ENCODE measurements at regions not wholly inside any gene's neighbourhood (a gene's known extent, or its start where the extent isn't known, plus 50 kb on each side); places are given as distances from the start of the nearest gene placed in this dataset.
"Not testable (repeated sequence)": the region's sequence is repeated elsewhere in the genome, so short reads cannot be mapped to it uniquely, and the experiment has no call there.

DNA sequence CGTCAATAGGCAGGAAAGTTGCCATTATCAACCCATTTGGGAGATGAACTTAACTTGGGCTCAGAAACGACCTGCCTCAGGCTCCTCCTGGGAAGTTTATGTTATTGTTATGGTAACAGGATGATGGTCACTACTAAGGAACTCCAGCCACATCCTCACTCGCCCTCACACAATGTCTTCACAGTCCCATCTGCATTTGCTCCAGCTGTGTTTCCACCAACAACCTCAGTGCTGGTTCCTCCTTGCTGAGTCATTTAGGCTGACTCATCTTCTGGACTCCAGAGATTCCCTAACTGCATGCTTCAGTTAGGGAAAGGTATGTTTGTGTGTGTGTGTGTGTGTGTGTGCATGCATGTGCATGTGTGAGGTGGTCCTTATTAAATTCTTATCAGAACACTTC, 293.4 kb upstream of the BOD1L1 start:
- DNase-seq (ENCODE audit: low read depth, low spot score): peak; percentile 92

DNA sequence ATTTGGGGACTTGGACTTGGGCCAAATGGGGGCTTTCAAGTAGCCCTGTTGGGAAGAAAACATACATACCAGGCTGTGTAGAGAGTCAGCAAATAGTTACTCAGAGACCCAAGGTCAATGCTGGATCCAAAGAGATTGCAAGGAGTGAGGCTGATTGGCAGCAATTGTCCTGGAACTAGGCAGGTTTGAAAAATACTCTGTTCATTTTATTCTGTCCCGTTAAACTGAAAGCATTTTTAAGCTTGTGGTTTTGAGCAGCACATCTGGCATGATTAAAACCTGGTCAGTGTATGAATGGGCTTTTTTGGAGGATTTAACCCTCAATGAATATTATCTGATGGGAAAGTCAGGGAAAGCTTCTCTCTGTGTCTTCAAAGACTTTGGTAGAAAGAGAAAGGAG, 294.3 kb upstream of the BOD1L1 start:
- DNase-seq (ENCODE audit: low read depth, low spot score): no peak
- H3K27ac ChIP-seq: peak overlapping the region; percentile 95

More for the DNA sequence above, 293.4 kb upstream of the BOD1L1 start:
- H3K27ac ChIP-seq: peak overlapping the region; percentile 95

DNA sequence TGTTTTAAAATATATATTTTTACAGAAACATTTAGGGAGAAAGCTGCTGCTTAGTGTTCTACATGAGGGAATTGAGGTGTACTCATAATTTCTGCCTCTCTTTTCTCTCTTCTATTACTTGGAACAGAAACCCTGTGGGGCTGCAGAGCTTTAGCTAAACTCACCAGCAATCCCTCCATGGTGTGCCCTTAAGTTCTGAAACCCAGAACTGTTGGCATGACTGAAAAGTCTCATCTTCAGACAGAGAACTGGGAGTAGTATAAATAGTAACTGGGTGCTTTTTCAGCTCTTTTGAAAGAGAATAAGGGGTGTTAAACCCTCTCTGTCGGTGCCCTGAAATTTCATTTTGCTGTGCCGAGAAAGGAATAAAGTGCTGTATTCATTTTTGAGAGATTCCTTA, 294.9 kb upstream of the BOD1L1 start:
- no peak overlapping the region for H3K27ac ChIP-seq
- DNase-seq (ENCODE audit: low read depth, low spot score): no peak

DNA sequence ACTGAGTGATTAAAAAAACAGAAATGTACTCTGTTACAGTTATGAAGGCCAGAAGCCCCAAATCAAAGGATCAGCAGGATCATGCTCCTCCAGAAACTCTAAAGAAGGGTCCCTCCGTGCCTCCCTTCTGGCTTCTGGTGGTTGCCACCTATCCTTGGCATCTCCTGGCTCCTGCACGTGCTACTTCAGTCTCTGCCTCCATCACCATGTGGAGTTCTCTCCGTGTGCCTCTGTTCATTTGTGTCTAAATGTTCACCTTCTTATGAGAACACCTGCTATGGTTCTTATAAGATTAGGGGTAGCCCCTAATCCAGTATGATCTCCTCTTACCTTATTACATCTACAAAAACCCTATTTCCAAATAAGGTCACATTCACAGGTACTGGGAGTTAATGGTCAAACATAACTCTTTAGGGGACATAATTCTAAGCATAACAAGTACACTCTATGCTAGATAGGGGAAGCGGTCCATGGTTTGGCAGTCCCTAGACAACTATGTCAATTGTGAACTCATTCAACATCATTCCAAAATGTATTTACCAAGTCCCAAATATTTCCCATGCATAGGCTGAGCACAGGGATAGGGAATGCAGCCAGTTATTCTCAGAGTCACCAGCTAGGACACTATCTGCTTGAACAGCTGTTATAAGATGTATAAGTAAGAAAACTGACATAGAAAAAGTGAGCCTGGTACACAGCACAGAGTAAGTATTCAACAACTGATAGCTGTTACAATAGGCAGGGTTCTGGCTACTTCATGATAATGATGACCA, 295.5 kb upstream of the BOD1L1 start:
- no peak for DNase-seq (ENCODE audit: low read depth, low spot score)
- H3K27ac ChIP-seq: no peak overlapping the region

DNA sequence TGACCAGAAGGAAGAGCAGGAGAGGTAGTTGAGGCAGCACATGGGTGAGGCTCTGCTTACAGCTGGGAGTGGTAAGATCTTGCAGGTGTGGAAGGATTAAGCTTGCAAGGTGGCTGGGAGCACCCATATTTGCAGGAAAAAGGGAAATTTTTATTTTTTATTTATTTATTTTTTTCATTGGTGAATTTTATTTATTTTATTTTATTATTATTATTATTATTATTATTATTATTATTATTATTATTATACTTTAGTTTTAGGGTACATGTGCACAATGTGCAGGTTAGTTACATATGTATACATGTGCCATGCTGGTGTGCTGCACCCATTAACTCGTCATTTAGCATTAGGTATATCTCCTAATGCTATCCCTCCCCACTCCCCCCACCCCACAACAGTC, 297.4 kb upstream of the BOD1L1 start:
- not testable (repeated sequence) for H3K27ac ChIP-seq; DNase-seq (ENCODE audit: low read depth, low spot score)

DNA sequence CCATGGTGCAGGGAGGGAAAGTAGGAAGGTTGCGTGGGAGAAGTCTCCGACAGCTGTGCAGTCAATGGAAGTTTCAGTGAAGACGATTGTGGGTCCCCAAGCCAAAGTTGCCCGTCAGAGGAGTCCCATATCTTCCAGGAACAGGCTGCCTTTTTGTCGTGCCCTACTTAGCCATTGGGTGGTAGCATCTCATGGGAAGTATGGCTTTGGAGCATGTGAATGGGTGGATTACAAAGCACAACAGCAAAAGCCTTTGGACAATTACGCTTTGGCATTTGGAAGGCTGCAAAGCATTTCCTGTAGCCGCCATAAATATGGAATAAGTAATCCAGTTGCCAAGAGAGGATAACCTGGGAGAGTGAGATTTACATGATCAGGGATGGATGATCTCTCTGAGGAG, 300.7 kb upstream of the BOD1L1 start:
- no peak overlapping the region for H3K27ac ChIP-seq
- no peak for DNase-seq (ENCODE audit: low read depth, low spot score)

DNA sequence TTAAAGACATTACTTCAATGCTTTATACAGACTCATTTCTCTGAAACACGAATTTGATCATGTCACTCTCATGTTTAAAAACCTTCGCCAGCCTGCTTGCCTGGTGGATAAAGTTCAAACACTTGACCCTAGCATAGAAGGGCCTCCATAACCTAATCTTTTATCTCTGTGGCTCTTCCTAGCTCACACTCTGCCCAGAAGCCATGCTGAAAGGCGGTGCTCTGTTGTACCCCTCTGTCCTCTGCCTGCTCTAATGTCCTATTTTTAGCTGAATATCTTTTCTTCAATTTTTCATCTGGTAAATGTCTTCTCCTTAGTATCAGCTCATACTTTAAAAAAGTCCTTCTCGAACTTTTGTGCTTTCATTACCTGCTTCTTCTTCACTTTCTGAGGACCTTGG, 302.6 kb upstream of the BOD1L1 start:
- H3K27ac ChIP-seq: no peak overlapping the region
- DNase-seq (ENCODE audit: low read depth, low spot score): no peak

DNA sequence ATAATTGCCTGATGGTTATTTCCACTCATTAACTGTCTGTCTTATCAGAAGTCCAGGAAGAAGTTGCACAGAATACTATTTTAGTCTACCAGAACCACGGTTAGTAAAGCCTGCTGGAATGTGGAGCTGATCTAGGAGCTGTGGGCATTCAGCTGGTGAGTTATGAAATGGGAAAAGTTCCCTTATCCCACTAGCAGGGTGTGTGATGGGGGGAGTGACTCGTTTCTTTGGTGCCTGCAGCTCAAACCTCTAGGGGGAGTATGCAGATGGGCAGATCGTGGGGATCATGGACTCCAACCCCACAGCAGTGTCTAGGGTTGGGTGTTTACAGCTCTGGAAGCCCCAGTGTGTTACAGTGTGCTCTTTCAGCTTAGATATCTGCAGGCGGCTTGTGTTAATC, 305.7 kb upstream of the BOD1L1 start:
- no peak for DNase-seq (ENCODE audit: low read depth, low spot score)
- H3K27ac ChIP-seq: no peak overlapping the region

DNA sequence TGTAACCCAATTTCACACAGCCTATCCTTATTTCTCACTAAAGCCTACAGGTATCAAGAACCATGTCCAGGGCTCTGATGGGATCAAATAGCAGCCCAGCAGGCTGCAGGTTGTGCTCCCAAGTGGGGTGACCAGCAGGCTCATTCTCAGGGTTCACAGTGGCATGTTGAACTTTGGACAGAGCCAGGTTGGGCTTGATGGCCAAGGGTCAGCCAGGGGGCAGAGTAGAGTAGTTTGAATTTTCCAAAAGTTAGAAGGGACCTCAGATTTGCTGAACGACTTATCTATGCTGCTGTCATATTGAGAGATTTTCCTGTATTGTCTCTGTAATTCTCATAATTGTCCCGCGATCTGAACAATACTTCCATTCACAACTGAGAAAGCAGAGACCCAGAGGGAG, 310.8 kb upstream of the BOD1L1 start:
- no peak for DNase-seq (ENCODE audit: low read depth, low spot score)
- no peak overlapping the region for H3K27ac ChIP-seq

DNA sequence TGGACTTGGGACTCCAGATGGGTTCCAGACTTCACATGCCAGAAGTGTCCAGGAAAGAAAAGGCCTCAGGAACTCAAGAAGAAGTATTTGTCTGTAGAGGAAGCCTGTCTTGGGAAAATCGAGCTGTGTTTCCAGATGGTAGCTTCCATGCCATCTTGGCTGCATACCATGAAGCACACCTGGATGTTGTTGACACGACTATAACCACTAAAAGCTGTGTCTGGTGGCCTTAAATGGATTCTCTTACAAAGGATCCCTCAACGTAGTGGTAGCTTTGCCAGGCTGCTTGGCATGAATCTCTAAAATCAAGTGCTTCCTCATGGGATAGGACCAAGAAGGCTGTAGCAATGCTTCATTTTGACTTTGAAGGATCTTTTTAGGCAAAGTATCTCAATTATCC, 313.4 kb upstream of the BOD1L1 start:
- H3K27ac ChIP-seq: no peak overlapping the region
- DNase-seq (ENCODE audit: low read depth, low spot score): no peak

DNA sequence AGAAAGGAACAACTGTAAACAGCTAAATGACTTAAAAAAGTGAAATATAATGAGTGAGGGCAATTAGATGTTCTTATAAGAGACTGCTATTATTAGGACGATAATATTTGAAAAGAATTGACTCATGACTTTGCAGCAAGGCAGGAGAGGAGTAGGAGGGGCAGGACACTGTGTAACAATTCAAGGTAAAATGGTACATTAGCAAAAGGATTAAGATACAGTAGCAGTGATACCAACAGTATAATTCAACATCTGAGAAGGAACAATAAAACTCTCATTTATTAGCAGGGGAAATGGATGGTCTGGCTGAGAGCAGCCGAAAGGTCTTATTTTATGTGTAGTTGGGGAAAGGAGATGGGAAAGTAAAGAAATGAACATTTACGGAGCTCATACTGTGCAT, 315.5 kb upstream of the BOD1L1 start:
- DNase-seq (ENCODE audit: low read depth, low spot score): no peak
- no peak overlapping the region for H3K27ac ChIP-seq

DNA sequence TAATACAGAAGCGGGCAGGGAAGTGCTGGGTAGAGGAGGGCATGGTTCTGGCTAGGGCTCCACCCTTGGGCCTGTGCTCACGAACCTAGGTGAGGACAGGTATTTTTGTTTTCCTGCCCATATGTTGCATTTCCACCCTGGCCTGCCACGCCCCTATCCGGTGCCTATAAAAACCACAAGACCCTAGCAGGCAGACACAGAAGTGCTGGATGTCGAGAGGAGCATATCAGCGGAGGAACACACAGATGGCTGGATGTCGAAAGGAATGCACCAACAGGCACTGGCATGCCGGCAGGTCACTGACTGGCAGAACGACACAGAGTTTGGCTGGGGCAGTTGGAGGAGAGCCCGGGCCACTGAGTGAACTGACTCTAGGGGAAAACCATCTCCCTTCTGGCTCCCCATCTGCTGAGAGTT, 316.6 kb upstream of the BOD1L1 start:
- peak overlapping the region; percentile 42 for H3K27ac ChIP-seq
- DNase-seq (ENCODE audit: low read depth, low spot score): peak; percentile 75

DNA sequence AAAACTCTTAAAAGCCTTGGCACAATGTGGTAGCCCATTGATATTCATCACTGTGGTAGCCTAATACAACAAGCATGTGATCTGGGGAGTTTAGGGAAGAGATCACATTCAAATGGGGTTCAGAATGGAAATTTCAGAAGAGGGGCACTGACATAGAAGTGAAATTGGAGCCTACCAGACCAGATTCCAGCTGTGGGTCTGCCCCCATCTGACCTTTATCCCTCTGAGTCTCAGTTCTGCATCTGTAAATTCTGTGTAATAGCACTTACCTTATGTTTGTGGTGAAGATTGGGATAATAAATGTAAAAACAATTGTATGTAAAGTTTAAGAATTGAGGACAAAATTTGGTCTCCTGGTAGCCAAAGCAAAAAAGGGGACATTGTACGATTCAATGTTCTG, 320.4 kb upstream of the BOD1L1 start:
- no peak for DNase-seq (ENCODE audit: low read depth, low spot score)
- H3K27ac ChIP-seq: no peak overlapping the region

DNA sequence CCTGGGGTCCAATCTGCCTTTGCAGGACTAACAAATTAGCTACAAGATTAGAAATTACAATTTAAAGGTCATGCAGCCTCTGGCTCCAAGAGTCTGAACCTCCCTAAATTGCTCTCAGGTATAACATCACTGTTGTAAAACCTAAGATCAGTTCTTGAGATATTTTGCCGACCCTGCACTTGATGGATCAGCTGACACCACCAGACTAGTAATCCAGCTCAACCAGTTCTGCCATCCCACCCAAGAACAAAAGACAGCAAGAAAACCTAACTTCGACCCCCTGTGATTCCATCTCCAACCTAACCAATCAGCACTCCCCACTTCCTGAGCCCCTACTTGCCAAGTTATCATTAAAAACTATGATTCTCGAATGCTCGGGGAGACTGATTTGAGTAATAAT, 323.0 kb upstream of the BOD1L1 start:
- no peak overlapping the region for H3K27ac ChIP-seq
- DNase-seq (ENCODE audit: low read depth, low spot score): no peak

DNA sequence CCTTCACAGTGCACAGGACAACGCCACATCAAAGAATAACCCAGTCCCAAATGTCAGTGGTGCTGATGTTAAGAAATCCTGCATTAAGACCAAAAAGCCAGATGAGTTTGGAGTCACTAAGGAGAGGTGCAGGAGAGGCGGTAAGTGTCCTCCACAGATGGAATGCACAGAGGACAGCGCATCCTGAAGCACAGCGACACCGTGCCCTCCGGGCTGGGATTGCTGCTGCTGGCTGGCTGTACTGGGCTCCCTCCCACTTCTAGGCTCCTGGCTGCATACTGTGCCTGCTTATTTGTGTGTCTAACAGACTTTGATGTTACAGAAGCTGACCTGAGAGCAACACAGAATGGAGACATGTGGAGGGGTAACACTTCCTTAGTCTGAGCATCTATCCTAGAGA, 325.6 kb upstream of the BOD1L1 start:
- DNase-seq (ENCODE audit: low read depth, low spot score): no peak
- H3K27ac ChIP-seq: no peak overlapping the region

DNA sequence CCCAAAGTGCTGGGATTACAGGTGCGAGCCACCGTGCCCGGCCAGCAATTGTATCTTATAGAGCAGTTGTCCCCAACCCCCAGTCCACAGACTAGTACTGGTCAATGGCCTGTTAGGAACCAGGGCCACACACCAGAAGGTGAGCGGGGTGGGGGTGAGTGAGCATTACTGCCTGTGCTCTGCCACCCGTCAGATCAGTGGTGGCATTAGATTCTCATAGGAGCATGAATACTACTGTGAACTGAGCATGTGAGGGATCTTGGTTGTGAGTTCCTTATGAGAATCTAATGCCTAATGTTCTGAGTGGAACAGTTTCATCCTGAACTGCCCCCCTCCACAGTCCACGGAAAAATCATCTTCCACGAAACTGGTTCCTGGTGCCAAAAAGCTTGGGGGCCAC, 328.0 kb upstream of the BOD1L1 start:
- no peak overlapping the region for H3K27ac ChIP-seq
- DNase-seq (ENCODE audit: low read depth, low spot score): no peak

DNA sequence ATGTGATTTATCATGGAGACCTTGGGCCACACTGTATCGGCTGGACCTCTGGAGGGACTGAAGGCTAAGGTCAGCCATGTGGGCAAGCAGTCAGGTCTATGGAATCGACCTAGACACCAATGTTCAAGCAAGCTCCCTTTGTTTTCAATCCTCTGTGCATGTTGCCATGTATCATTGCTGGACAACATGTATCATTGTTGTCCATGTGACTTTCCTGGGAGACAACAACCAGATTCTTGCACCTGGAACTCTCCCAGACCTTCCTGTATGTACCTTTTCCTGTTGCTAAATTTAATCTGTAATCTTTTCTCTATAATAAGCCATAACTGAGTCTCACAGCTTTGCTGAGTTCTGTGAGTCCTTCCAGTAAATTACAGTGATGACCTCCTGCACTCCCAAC, 329.4 kb upstream of the BOD1L1 start:
- no peak for DNase-seq (ENCODE audit: low read depth, low spot score)
- no peak overlapping the region for H3K27ac ChIP-seq

DNA sequence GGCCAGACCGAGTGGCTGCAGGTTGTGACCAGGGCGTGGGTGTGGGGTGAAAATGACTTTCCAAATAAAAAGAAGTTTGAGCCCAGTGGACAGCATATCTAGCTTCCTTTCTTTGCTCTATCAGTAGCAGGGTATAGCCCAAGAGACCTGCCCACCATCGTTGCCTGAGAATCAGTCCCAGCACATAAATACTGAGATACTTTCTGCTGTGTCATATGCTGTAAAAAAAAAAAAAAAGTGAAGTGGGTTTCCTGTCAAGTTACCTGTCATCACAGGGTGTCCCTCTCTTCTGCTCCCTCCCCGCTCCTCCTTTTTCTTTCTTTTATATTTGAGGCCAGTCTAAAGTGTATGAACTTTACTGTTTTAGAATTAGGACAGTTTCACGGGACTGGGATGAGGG, 330.3 kb upstream of the BOD1L1 start:
- no peak for DNase-seq (ENCODE audit: low read depth, low spot score)
- H3K27ac ChIP-seq: no peak overlapping the region

DNA sequence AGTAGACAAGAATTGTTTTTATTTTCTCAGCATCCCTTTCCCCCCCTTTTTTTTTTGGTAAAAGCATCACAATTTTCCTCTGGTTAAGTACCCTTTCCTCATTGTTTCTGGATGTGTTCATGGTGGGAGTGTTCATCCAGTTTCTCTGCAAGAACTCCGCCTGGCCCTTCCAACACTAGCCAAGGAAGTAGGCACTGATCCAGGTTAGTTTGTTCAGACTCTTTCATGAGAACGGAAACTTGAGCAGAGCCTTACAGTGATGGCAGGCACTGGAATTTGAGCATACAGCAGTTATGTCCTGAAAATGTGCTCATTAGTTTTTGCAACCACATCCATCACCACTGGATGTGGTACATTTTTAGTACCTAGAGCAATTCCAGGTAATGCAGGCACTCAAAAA, 336.1 kb upstream of the BOD1L1 start:
- no peak overlapping the region for H3K27ac ChIP-seq
- no peak for DNase-seq (ENCODE audit: low read depth, low spot score)

DNA sequence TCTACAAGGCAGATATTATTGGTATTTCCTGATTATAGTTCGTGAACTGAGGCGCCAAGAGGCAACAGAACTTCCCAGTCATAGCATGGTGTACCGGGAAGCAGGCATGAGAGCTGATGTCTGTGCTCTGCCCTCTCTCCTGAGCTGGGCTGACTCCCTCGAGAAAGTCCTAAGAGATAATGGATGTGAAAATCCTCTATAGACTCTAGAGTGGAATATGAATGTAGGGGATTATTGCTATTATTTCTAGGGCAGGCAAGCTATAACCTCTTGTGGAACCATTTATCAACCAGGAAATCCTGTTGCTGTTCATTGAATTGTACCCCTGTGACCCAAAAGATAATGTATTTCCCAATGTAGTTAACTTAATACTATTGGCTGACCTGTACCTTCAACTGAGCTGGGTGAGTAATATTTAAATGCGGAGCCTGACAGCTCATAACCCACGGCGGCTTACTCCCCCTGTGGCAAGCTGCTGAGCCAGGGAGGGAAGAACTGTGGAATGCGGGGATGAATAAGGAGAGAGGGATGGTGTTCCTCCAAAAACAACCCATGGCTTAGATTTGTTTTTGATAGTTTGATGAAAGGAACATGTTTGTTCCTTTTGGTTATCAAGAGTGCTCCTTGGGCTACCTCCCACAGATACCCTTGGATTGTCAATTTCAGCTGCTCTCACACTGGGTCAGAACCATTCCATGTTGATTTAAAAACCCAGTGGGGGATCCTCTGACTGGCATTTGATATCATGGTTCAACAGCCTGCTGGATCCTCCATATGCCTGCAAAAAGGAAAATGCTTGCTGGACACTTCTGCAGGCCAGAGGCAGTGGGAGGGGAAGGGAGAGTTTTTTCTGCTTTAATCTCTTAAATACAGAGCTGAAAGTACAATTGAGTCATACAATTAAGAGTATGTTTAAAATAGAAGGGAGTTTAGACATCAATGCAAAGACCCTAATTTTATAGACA, 339.0 kb upstream of the BOD1L1 start:
- DNase-seq (ENCODE audit: low read depth, low spot score): peak; percentile 16
- H3K27ac ChIP-seq: no peak overlapping the region

DNA sequence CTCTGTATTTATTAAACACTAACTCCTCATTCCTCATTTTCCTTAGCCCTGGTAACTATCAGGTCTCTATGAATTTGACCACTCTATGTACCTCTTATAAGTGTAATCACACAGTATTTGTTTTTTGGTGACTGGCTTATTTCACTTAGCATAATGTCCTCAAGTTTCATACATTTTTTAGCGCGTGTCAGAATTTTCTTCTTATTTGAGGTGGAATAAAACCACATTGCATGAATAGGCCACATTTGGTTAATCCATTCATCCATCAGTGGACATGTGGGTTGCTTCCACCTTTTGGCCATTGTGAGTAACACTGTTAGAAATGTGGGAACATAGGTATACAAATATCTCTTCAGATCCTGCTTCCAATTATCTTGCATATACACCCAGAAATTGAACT, 341.2 kb upstream of the BOD1L1 start:
- no peak for DNase-seq (ENCODE audit: low read depth, low spot score)
- H3K27ac ChIP-seq: no peak overlapping the region

All from epithelial cell of prostate (primary cell).